Fibroblast of lung (primary cell): ENCODE measurements at regions not wholly inside any gene's neighbourhood (a gene's known extent, or its start where the extent isn't known, plus 50 kb on each side); places are given as distances from the start of the nearest gene placed in this dataset.

Experiments used
- CTCF ChIP-seq, 2 donors: IDR thresholded peaks in 1 of 2; conservative IDR thresholded peaks in 1 of 2; 1 replicate in 1 of 2; 2 replicates in 1 of 2; pipeline ENCODE4 v1.5.1; 2011 to 2012; ENCODE audit warnings: low read length in 2 of 2, control low read depth in 1 of 2, inconsistent platforms in 1 of 2, low read depth in 1 of 2, mild to moderate bottlenecking in 1 of 2
- EZH2 ChIP-seq: IDR thresholded peaks from 2 replicates; pipeline ENCODE4 v1.5.1; 2012; ENCODE audit warnings: low read length, control low read depth, mild to moderate bottlenecking; ENCODE audit errors: missing control alignments

GRCh38 chr13:112143046-112143752, 76.2 kb downstream of the SOX1 start:
- no peak for TF ChIP-seq CTCF (conservative IDR thresholded peaks at IDR 0.05 in 1 of 2, IDR thresholded peaks at IDR 0.05 in 1 of 2; ENCODE audit: low read depth in 1 of 2, low read length in 2 of 2)
- no peak for TF ChIP-seq EZH2
